Stimulated activated CD8-positive, alpha-beta memory T cell treated with anti-CD3 and anti-CD28 coated beads, Interleukin-7, amount 100 ng/mL, for 1 hour (primary cell): ENCODE measurements at regions not wholly inside any gene's neighbourhood (a gene's known extent, or its start where the extent isn't known, plus 50 kb on each side); places are given as distances from the start of the nearest gene placed in this dataset.

ENCODE experiments used
- DNase-seq, 2 donors: peaks; one replicate each; pipeline ENCODE4 v3.0.0-alpha.2; 2020; ENCODE audit warnings: low read depth in 2 of 2

- DNase-seq: no peak
Measured at GRCh38 chr2:221095356-221095755, 476.7 kb downstream of the EPHA4 start.

- no peak for DNase-seq
Measured at GRCh38 chr2:221096706-221097567, 475.2 kb downstream of the EPHA4 start.

GRCh38 chr2:221097568-221097915 lies 474.6 kb downstream of the EPHA4 start:
- no peak for DNase-seq

- no peak for DNase-seq
Measured at GRCh38 chr2:221097949-221098348, 474.2 kb downstream of the EPHA4 start.

- no peak for DNase-seq
Measured at GRCh38 chr2:221100467-221101089, 471.5 kb downstream of the EPHA4 start.

GRCh38 chr2:221102896-221103688 lies 469.0 kb downstream of the EPHA4 start:
- no peak for DNase-seq

GRCh38 chr2:221103930-221104329 lies 468.2 kb downstream of the EPHA4 start:
- DNase-seq: no peak

GRCh38 chr2:221104361-221104811 lies 467.7 kb downstream of the EPHA4 start:
- no peak for DNase-seq

GRCh38 chr2:221106241-221106640 lies 465.9 kb downstream of the EPHA4 start:
- no peak for DNase-seq

- DNase-seq: no peak
Measured at GRCh38 chr2:221107424-221107823, 464.7 kb downstream of the EPHA4 start.

GRCh38 chr2:221109552-221109951 lies 462.6 kb downstream of the EPHA4 start:
- DNase-seq: no peak

- DNase-seq: no peak
Measured at GRCh38 chr2:221111739-221112138, 460.4 kb downstream of the EPHA4 start.

- no peak for DNase-seq
Measured at GRCh38 chr2:221112744-221113143, 459.4 kb downstream of the EPHA4 start.

GRCh38 chr2:221115944-221116343 lies 456.2 kb downstream of the EPHA4 start:
- no peak for DNase-seq

GRCh38 chr2:221120643-221121042 lies 451.5 kb downstream of the EPHA4 start:
- no peak for DNase-seq

- no peak for DNase-seq
Measured at GRCh38 chr2:221123396-221123795, 448.7 kb downstream of the EPHA4 start.

- DNase-seq: no peak
Measured at GRCh38 chr2:221124532-221125240, 447.4 kb downstream of the EPHA4 start.

- no peak for DNase-seq
Measured at GRCh38 chr2:221125691-221126090, 446.4 kb downstream of the EPHA4 start.

- DNase-seq: no peak
Measured at GRCh38 chr2:221129657-221130056, 442.4 kb downstream of the EPHA4 start.

GRCh38 chr2:221130431-221130830 lies 441.7 kb downstream of the EPHA4 start:
- DNase-seq: no peak

GRCh38 chr2:221133941-221134340 lies 438.2 kb downstream of the EPHA4 start:
- DNase-seq: no peak

GRCh38 chr2:221134718-221135117 lies 437.4 kb downstream of the EPHA4 start:
- DNase-seq: no peak
